Spinal cord (tissue), 9 donors: ENCODE measurements at regions not wholly inside any gene's neighbourhood (a gene's known extent, or its start where the extent isn't known, plus 50 kb on each side); places are given as distances from the start of the nearest gene placed in this dataset.

Source experiments
- DNase-seq, 6 donors: peaks; one replicate each; pipeline versions ENCODE4 v3.0.0 to v3.0.0-alpha.2; 2013 to 2015; ENCODE audit warnings: low spot score in 6 of 6, low read depth in 4 of 6
- H3K27ac ChIP-seq: one replicate; pipeline ENCODE4 v1.5.1; 2013; ENCODE audit warnings: low read depth, low read length, control low read depth
- H3K27me3 ChIP-seq: one replicate; pipeline ENCODE4 v1.6.1; 2013; ENCODE audit warnings: low read length; ENCODE audit not compliant: control insufficient read depth, insufficient read depth
- H3K36me3 ChIP-seq: one replicate; pipeline ENCODE4 v1.6.1; 2013; ENCODE audit warnings: low read length; ENCODE audit not compliant: control insufficient read depth, insufficient read depth
- H3K4me1 ChIP-seq: one replicate; pipeline ENCODE4 v1.6.1; 2013; ENCODE audit warnings: low read length; ENCODE audit not compliant: control insufficient read depth, insufficient read depth
- H3K4me3 ChIP-seq: one replicate; pipeline ENCODE4 v1.5.1; 2013; ENCODE audit warnings: low read depth, low read length, control low read depth
- H3K9me3 ChIP-seq: one replicate; pipeline ENCODE4 v1.6.1; 2013; ENCODE audit warnings: low read length; ENCODE audit not compliant: control insufficient read depth, insufficient read depth
- WGBS: methylation state at CpG from one replicate; pipeline ENCODE4 v1.1.5; 2013; ENCODE audit warnings: missing lambda C conversion rate; ENCODE audit not compliant: insufficient coverage; 5-methylcytosine and 5-hydroxymethylcytosine counted together
- donor health status: healthy.

DNA sequence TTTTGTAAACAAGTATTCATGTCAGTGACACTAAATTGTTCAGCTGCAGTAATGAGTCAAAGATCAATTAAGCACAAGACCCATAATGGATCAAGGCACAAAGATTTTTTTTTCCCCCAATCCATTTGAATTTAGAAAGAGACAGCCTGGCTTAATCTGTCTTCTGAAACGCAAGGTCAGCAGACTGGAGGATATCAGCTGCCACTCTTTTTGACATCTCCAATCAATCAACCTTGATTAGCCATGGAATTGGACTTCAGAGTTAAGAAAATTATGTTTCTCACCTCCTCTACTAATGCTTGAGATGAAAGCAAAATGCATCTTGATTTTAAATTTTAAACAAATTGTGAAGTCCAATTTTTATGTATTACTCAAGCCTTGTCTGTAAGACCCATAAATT lies 642.4 kb upstream of the STEAP1 start:
- Histone ChIP-seq H3K27me3 (no peaks in the 10 kb centered on the region), H3K4me3 (no peak overlapping the region), H3K27ac (no peak overlapping the region), H3K9me3 (no peaks in the 10 kb centered on the region), H3K4me1 (no peaks in the 10 kb centered on the region), H3K36me3 (no peaks in the 10 kb centered on the region)
- DNase-seq, result no peak
- WGBS, result no CpG with 5 or more reads among the region's 1 CpG

DNA sequence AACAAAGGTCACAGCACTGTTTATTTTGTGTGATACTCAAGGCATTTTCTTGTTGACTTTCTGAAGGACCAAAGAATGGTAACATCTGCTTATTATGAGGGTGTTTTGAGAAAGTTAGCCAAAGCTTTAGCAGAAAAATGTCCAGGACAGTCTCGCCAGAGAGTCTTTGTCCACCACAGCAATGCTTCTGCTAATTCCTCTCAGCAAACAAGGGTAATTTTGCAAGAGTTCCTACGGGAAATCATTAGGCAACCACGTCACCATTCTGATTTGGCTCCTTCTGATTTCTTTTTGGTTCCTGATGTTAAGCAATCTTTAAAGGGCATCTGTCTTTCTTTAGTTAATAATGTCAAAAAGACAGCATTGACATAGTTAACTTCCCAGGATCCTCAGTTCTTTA lies 639.3 kb upstream of the STEAP1 start:
- H3K27ac ChIP-seq, result no peak overlapping the region
- no peak for DNase-seq
- no peak overlapping the region for H3K4me3 ChIP-seq
- H3K27me3 ChIP-seq, result no peaks in the 10 kb centered on the region
- no peaks in the 10 kb centered on the region for H3K4me1 ChIP-seq
- 83% methylated on average over 2 of the region's 3 CpGs for WGBS
- no peaks in the 10 kb centered on the region for H3K9me3 ChIP-seq
- no peaks in the 10 kb centered on the region for H3K36me3 ChIP-seq

DNA sequence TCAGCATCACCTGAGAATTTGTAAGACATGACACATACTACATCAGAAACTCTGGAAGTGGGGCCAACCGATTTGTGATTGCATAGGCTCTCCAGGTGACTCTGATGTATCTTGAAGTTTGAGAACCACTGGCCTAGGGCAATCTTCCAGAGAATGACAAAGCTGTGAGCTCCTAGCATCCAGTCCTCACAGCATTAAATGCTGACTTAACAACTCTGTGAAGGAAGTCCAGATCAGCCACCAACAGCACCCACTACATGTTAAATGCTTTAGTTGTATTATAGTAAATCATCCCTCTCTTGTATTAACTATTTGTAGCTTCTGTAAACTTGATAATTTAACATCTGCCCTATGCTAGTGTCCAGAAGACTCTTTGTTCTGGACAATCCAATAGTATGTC lies 636.5 kb upstream of the STEAP1 start:
- Histone ChIP-seq H3K4me3 (no peak overlapping the region), H3K27me3 (no peaks in the 10 kb centered on the region), H3K36me3 (no peaks in the 10 kb centered on the region), H3K27ac (no peak overlapping the region), H3K9me3 (no peaks in the 10 kb centered on the region), H3K4me1 (no peaks in the 10 kb centered on the region)
- no CpG with 5 or more reads among the region's 1 CpG for WGBS
- DNase-seq, result no peak

DNA sequence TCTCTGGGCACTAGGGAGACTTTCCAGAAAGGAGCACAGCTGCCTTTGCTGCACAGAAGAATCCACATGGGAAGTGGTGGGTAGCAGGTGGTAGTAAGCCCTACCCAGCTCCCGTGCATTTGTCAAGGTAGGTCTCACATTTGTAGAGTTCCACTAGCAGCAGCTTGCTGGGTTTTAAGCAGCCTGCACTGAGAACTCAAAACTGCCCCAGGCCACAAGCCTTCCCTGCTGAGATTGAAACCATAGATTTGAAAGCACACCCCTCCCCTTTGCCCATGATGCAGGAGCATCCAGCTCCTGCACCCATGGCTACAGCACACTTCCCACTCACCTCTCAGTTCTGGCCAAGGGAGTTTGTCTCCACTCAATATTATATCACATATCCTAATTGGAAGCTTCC lies 604.5 kb upstream of the STEAP1 start:
- Histone ChIP-seq H3K9me3 (no peaks in the 10 kb centered on the region), H3K4me3 (no peak overlapping the region), H3K36me3 (no peaks in the 10 kb centered on the region), H3K27ac (no peak overlapping the region), H3K4me1 (no peaks in the 10 kb centered on the region), H3K27me3 (no peaks in the 10 kb centered on the region)
- WGBS, result 100% methylated on average over 1 of the region's 1 CpG
- DNase-seq, result no peak

DNA sequence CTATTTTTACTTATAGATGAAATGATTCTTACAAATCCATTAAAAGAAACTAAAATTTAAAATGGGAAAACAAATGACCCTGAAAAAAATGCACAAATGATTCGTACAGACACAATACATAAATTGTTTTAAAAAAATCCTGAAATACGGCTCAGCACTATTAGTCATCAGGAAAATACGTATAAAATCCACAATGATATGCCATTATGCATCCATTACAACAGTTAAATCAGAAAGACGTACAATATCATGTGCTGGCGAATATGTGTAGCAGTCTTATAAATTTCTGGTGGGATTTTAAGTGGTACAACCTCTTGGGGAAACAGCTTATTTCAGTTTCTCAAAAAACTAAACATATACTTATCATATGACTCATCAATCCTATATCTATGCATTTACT lies 600.1 kb upstream of the STEAP1 start:
- H3K27me3 ChIP-seq, result no peaks in the 10 kb centered on the region
- H3K4me1 ChIP-seq, result no peaks in the 10 kb centered on the region
- H3K36me3 ChIP-seq, result no peaks in the 10 kb centered on the region
- H3K4me3 ChIP-seq, result no peak overlapping the region
- H3K27ac ChIP-seq, result no peak overlapping the region
- DNase-seq, result no peak
- H3K9me3 ChIP-seq, result no peaks in the 10 kb centered on the region
- WGBS, result 100% methylated on average over 1 of the region's 5 CpGs

DNA sequence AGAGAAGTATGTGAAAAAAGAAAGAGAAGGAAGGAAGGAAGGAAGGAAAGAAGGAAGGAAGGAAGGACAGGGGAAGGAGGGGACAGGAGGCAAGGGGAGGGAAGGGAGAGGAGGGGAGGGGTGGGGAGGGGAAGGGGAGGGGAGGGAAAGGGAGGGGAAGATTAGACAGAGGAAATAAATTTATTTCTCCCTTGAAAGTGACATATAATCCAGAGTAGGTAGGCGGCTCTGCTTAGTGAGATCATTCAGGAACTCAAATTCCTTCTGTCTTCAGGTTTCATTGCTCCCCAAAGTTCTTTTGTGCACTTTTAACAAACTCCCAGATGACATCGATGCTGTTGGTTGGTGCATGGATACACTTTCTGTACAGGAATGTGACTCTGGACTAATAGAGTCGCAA lies 594.7 kb upstream of the STEAP1 start:
- Histone ChIP-seq H3K36me3 (no peaks in the 10 kb centered on the region), H3K27me3 (no peaks in the 10 kb centered on the region), H3K9me3 (no peaks in the 10 kb centered on the region), H3K27ac (no peak overlapping the region), H3K4me3 (no peak overlapping the region), H3K4me1 (no peaks in the 10 kb centered on the region)
- no peak for DNase-seq
- WGBS, result no CpG with 5 or more reads among the region's 3 CpGs

DNA sequence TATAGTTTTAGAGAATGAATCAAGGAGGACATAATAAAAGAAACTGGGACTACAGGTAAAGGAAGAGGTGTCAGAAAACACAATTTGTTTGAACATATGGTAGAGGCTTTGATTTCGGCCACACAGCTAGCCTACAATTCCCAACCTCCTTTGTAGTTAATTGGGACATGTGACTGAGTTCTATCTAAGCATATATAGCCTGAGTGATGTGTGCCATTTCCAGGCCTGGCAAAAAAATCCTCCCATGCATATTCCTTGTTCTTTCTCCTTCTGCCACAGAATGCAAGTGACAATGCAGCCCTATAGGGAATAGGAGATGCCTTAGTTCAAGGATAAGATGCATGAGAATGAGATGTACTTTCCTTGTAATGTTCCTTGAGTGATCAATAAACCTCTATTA lies 590.7 kb upstream of the STEAP1 start:
- no peaks in the 10 kb centered on the region for H3K4me1 ChIP-seq
- no peaks in the 10 kb centered on the region for H3K36me3 ChIP-seq
- H3K27ac ChIP-seq, result no peak overlapping the region
- peaks cover 2% of the 10 kb centered on the region for H3K9me3 ChIP-seq
- no peaks in the 10 kb centered on the region for H3K27me3 ChIP-seq
- no peak for DNase-seq
- no CpG with 5 or more reads among the region's 1 CpG for WGBS
- no peak overlapping the region for H3K4me3 ChIP-seq

DNA sequence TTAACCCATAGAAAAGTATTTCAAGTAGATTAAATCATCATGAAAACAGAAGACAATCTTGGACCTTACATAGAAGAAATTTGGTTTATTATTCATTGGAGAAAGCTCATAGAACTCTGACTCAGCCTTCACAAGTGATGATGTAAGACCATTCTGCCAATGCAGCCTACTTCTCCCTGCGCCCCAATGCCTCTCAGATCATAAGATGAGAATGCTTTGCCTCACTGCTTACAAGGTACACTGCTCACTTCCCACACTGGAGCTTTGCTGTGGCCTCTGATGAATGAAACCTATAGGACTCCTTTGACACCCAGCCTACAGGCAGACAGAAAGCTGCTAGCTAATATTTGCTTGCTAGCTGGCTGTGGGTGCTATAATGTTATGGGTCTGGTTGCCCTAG lies 569.4 kb upstream of the STEAP1 start:
- 100% methylated on average over 1 of the region's 1 CpG for WGBS
- no peak for DNase-seq
- no peaks in the 10 kb centered on the region for H3K9me3 ChIP-seq
- no peaks in the 10 kb centered on the region for H3K4me1 ChIP-seq
- no peaks in the 10 kb centered on the region for H3K27me3 ChIP-seq
- H3K36me3 ChIP-seq, result no peaks in the 10 kb centered on the region
- H3K27ac ChIP-seq, result no peak overlapping the region
- no peak overlapping the region for H3K4me3 ChIP-seq

DNA sequence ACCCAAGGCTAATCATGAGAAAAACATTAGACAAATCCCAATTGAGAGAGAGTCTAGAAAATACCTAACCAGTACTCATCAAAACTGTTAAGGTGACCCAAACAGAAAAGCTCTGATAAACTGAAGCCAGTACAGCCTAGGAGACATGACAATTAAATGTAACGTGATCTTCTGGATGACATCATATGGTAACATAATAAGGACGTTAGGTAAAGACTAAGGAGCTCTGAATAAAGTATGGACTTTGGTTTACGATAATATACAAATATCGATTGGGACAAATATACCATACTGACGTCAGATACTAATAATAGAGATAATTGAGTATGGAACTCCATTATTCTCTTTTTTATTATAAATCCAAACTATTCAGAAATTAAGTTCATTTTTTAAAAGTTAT lies 561.1 kb upstream of the STEAP1 start:
- no peaks in the 10 kb centered on the region for H3K9me3 ChIP-seq
- no peak for DNase-seq
- 100% methylated on average over 1 of the region's 5 CpGs for WGBS
- H3K4me1 ChIP-seq, result no peaks in the 10 kb centered on the region
- no peaks in the 10 kb centered on the region for H3K36me3 ChIP-seq
- no peak overlapping the region for H3K27ac ChIP-seq
- no peaks in the 10 kb centered on the region for H3K27me3 ChIP-seq
- H3K4me3 ChIP-seq, result no peak overlapping the region

DNA sequence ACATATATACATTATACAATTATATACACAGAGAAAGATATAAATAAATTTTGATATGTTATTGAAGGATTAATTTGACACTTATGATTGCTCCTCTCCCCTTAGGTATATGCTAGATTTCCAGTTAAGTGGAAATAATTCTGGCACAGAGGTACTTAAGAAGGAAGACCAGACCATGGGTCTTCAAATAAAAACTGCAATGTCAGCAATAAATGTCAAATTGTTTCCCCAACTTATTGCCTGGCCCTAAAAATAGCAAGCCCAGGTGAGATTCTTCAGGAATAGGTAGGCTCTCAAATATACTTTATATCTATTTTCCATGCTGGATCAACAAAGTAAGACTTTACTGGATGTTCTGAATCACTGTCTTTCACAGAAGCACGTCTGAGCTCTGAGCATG lies 551.3 kb upstream of the STEAP1 start:
- H3K27me3 ChIP-seq, result no peaks in the 10 kb centered on the region
- WGBS, result 88% methylated on average over 1 of the region's 1 CpG
- DNase-seq, result no peak

More for the DNA sequence above, 551.3 kb upstream of the STEAP1 start:
- H3K27ac ChIP-seq, result no peak overlapping the region
- H3K9me3 ChIP-seq, result peaks cover 3% of the 10 kb centered on the region
- H3K4me1 ChIP-seq, result peaks cover 6% of the 10 kb centered on the region
- H3K4me3 ChIP-seq, result no peak overlapping the region
- H3K36me3 ChIP-seq, result no peaks in the 10 kb centered on the region
